ENCODE measurements at regions not wholly inside any gene's neighbourhood (a gene's known extent, or its start where the extent isn't known, plus 50 kb on each side); places are given as distances from the start of the nearest gene placed in this dataset.

GRCh38 chr11:45473341-45473895, 187.3 kb upstream of the SYT13 start:
- no peak overlapping the region for H3K4me3 Mint-ChIP-seq
- DNase-seq (no peak), ATAC-seq (replicated peaks in 1 of 2) (no peak)
- peaks cover 10% of the 10 kb centered on the region for H3K27me3 Mint-ChIP-seq (ENCODE audit: low read depth)
- no peaks in the 10 kb centered on the region for H3K9me3 Mint-ChIP-seq
- H3K4me1 Mint-ChIP-seq (ENCODE audit: low read depth) = no peaks in the 10 kb centered on the region
- H3K27ac Mint-ChIP-seq = no peak overlapping the region
- no peaks in the 10 kb centered on the region for H3K36me3 Mint-ChIP-seq (ENCODE audit: insufficient read depth in 2 of 2)

DNA sequence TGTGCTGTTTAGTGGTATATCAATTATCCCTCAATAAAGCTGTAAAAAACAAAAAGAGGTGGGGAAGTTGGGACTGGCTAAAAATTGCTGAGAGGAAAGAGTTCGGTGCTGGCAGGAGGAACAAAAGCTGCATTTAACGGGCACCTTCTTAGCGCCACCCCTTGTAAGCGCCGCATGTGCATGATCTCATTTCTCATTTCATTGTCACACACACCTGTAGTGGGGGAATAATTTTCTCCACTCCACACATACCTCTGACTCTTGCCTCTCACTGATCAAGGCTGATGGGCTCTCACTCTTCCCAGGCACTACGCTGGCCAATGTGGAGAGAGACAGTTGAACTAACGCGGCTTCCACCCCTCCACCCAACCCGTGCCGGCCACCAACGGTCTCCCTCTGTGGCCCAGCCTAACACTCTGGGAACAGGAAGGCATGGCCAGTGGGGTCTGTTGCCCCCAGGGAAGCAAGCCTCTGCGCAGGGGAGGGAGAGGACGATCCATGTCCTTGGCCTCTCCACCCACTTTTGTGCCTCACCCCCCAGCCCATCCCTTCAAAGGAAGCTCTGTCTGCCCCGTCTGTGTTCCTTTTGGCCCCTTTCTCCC, 186.7 kb upstream of the SYT13 start:
- peaks cover 8% of the 10 kb centered on the region for H3K27me3 Mint-ChIP-seq (ENCODE audit: low read depth)
- no peaks in the 10 kb centered on the region for H3K9me3 Mint-ChIP-seq
- H3K36me3 Mint-ChIP-seq (ENCODE audit: insufficient read depth in 2 of 2) = no peaks in the 10 kb centered on the region
- H3K27ac Mint-ChIP-seq = no peak overlapping the region
- DNase-seq (no peak), ATAC-seq (replicated peaks in 1 of 2) (no peak)
- H3K4me3 Mint-ChIP-seq = no peak overlapping the region
- H3K4me1 Mint-ChIP-seq (ENCODE audit: low read depth) = no peaks in the 10 kb centered on the region

GRCh38 chr11:45471266-45471665, 185.1 kb upstream of the SYT13 start:
- no peak overlapping the region for H3K27ac Mint-ChIP-seq
- DNase-seq = no peak
- H3K9me3 Mint-ChIP-seq = no peaks in the 10 kb centered on the region
- no peaks in the 10 kb centered on the region for H3K36me3 Mint-ChIP-seq (ENCODE audit: insufficient read depth in 2 of 2)
- no peak overlapping the region for H3K4me3 Mint-ChIP-seq
- H3K4me1 Mint-ChIP-seq (ENCODE audit: low read depth) = no peaks in the 10 kb centered on the region
- no peaks in the 10 kb centered on the region for H3K27me3 Mint-ChIP-seq (ENCODE audit: low read depth)
- ATAC-seq (replicated peaks in 1 of 2) = no peak

- no peak overlapping the region for H3K4me3 Mint-ChIP-seq
- H3K27me3 Mint-ChIP-seq (ENCODE audit: low read depth) = no peaks in the 10 kb centered on the region
- DNase-seq = no peak
- no peaks in the 10 kb centered on the region for H3K9me3 Mint-ChIP-seq
- ATAC-seq (replicated peaks in 1 of 2) = no peak
- no peaks in the 10 kb centered on the region for H3K4me1 Mint-ChIP-seq (ENCODE audit: low read depth)
- H3K27ac Mint-ChIP-seq = no peak overlapping the region
- H3K36me3 Mint-ChIP-seq (ENCODE audit: insufficient read depth in 2 of 2) = no peaks in the 10 kb centered on the region
Measured at GRCh38 chr11:45470794-45471167, 184.6 kb upstream of the SYT13 start.

- Mint-ChIP-seq H3K27me3 (ENCODE audit: low read depth) (no peaks in the 10 kb centered on the region), H3K27ac (no peak overlapping the region), H3K4me3 (no peak overlapping the region), H3K4me1 (ENCODE audit: low read depth) (no peaks in the 10 kb centered on the region), H3K36me3 (ENCODE audit: insufficient read depth in 2 of 2) (no peaks in the 10 kb centered on the region), H3K9me3 (no peaks in the 10 kb centered on the region)
- no peak for DNase-seq
- no peak for ATAC-seq (replicated peaks in 1 of 2)
Measured at GRCh38 chr11:45470151-45470793, 184.1 kb upstream of the SYT13 start.

GRCh38 chr11:45468267-45468856, 182.2 kb upstream of the SYT13 start:
- no peaks in the 10 kb centered on the region for H3K36me3 Mint-ChIP-seq (ENCODE audit: insufficient read depth in 2 of 2)
- H3K4me1 Mint-ChIP-seq (ENCODE audit: low read depth) = no peaks in the 10 kb centered on the region
- H3K27ac Mint-ChIP-seq = no peak overlapping the region
- no peak for ATAC-seq (replicated peaks in 1 of 2)
- DNase-seq = no peak
- H3K4me3 Mint-ChIP-seq = no peak overlapping the region
- no peaks in the 10 kb centered on the region for H3K9me3 Mint-ChIP-seq
- H3K27me3 Mint-ChIP-seq (ENCODE audit: low read depth) = no peaks in the 10 kb centered on the region

DNA sequence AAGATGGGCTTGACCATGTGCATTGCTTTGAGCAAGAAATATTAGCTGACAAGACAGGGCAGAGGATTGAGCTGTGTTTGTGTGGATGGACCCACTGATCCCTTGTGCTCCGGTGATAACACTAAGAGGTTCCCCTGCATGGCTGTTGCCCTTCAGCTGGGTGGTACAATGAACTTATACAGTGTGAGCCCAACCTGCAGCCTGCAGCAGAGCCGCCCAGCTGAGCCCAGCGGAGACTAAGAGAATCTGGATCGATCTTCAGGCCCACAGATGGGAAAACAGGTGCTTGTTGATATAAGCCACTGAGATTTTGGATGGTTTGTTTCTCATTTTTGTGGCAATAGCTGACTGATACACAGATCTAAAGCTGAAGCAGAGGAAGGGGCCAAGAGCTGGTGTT, 177.4 kb upstream of the SYT13 start:
- H3K4me1 Mint-ChIP-seq (ENCODE audit: low read depth) = no peaks in the 10 kb centered on the region
- no peak overlapping the region for H3K27ac Mint-ChIP-seq
- no peaks in the 10 kb centered on the region for H3K27me3 Mint-ChIP-seq (ENCODE audit: low read depth)
- H3K4me3 Mint-ChIP-seq = no peak overlapping the region
- no peak for DNase-seq
- no peaks in the 10 kb centered on the region for H3K9me3 Mint-ChIP-seq
- no peak for ATAC-seq (replicated peaks in 1 of 2)
- H3K36me3 Mint-ChIP-seq (ENCODE audit: insufficient read depth in 2 of 2) = no peaks in the 10 kb centered on the region

DNA sequence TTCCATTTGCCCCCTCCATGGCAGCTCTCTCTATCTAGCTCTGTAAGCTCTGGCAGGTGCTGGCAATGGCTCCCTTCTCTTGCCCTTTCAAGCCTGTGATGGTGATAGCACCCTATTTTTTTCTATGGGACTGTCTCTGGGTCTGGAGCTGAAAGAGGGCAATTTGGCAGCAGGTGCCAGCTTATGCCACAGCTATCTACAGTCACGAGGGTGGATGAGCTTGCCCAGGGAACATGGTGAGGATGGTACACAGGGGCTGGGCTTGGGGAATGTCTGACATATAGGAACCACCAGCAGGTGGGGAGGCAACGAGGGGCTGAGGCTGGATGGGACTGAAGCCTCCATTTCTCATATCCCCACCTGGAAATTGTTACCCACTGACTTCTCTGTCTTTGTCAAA, 175.4 kb upstream of the SYT13 start:
- H3K36me3 Mint-ChIP-seq (ENCODE audit: insufficient read depth in 2 of 2) = no peaks in the 10 kb centered on the region
- no peaks in the 10 kb centered on the region for H3K27me3 Mint-ChIP-seq (ENCODE audit: low read depth)
- no peak for ATAC-seq (replicated peaks in 1 of 2)
- no peak overlapping the region for H3K27ac Mint-ChIP-seq
- no peaks in the 10 kb centered on the region for H3K4me1 Mint-ChIP-seq (ENCODE audit: low read depth)
- no peak overlapping the region for H3K4me3 Mint-ChIP-seq
- H3K9me3 Mint-ChIP-seq = no peaks in the 10 kb centered on the region
- DNase-seq = no peak

GRCh38 chr11:45459491-45459890, 173.3 kb upstream of the SYT13 start:
- H3K4me3 Mint-ChIP-seq = no peak overlapping the region
- no peaks in the 10 kb centered on the region for H3K9me3 Mint-ChIP-seq
- H3K36me3 Mint-ChIP-seq (ENCODE audit: insufficient read depth in 2 of 2) = no peaks in the 10 kb centered on the region
- H3K27me3 Mint-ChIP-seq (ENCODE audit: low read depth) = peaks cover 13% of the 10 kb centered on the region
- H3K4me1 Mint-ChIP-seq (ENCODE audit: low read depth) = no peaks in the 10 kb centered on the region
- DNase-seq = no peak
- H3K27ac Mint-ChIP-seq = no peak overlapping the region
- no peak for ATAC-seq (replicated peaks in 1 of 2)

DNA sequence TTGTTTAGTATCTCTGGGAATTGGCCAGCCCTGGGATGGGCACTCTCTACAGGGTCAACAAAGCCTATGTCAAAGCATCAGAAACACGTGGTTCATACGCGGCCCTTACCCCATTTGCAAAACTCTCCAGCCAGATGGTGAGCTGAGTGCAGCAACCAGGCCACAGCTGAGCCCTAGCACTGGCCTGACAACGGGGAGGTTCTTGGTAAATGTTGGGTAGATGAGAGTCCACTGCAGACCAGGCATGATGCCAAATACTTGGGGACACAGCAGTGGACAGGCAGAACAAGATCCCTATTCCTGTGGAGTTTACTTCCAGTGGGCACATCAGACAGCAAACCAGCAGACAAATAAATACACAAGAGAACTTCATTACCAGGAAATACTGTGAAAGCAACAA, 172.1 kb upstream of the SYT13 start:
- no peak for DNase-seq
- H3K4me3 Mint-ChIP-seq = no peak overlapping the region
- peaks cover 13% of the 10 kb centered on the region for H3K27me3 Mint-ChIP-seq (ENCODE audit: low read depth)
- H3K27ac Mint-ChIP-seq = no peak overlapping the region
- no peaks in the 10 kb centered on the region for H3K4me1 Mint-ChIP-seq (ENCODE audit: low read depth)
- no peaks in the 10 kb centered on the region for H3K9me3 Mint-ChIP-seq
- ATAC-seq (replicated peaks in 1 of 2) = no peak
- H3K36me3 Mint-ChIP-seq (ENCODE audit: insufficient read depth in 2 of 2) = no peaks in the 10 kb centered on the region

GRCh38 chr11:45457649-45458048, 171.5 kb upstream of the SYT13 start:
- H3K4me3 Mint-ChIP-seq = no peak overlapping the region
- H3K27me3 Mint-ChIP-seq (ENCODE audit: low read depth) = peaks cover 13% of the 10 kb centered on the region
- H3K4me1 Mint-ChIP-seq (ENCODE audit: low read depth) = no peaks in the 10 kb centered on the region
- no peaks in the 10 kb centered on the region for H3K9me3 Mint-ChIP-seq
- ATAC-seq (replicated peaks in 1 of 2) (no peak), DNase-seq (no peak)
- no peak overlapping the region for H3K27ac Mint-ChIP-seq
- H3K36me3 Mint-ChIP-seq (ENCODE audit: insufficient read depth in 2 of 2) = no peaks in the 10 kb centered on the region

- H3K4me1 Mint-ChIP-seq (ENCODE audit: low read depth) = no peaks in the 10 kb centered on the region
- no peak for DNase-seq
- H3K27ac Mint-ChIP-seq = no peak overlapping the region
- no peaks in the 10 kb centered on the region for H3K36me3 Mint-ChIP-seq (ENCODE audit: insufficient read depth in 2 of 2)
- H3K27me3 Mint-ChIP-seq (ENCODE audit: low read depth) = peaks cover 13% of the 10 kb centered on the region
- no peaks in the 10 kb centered on the region for H3K9me3 Mint-ChIP-seq
- no peak overlapping the region for H3K4me3 Mint-ChIP-seq
- no peak for ATAC-seq (replicated peaks in 1 of 2)
Measured at GRCh38 chr11:45456686-45457085, 170.5 kb upstream of the SYT13 start.

- H3K4me3 Mint-ChIP-seq = no peak overlapping the region
- H3K4me1 Mint-ChIP-seq (ENCODE audit: low read depth) = no peaks in the 10 kb centered on the region
Measured at GRCh38 chr11:45455536-45455935, 169.4 kb upstream of the SYT13 start.

More at GRCh38 chr11:45455536-45455935, 169.4 kb upstream of the SYT13 start:
- ATAC-seq (replicated peaks in 1 of 2) (no peak), DNase-seq (no peak)
- H3K36me3 Mint-ChIP-seq (ENCODE audit: insufficient read depth in 2 of 2) = no peaks in the 10 kb centered on the region
- H3K9me3 Mint-ChIP-seq = no peaks in the 10 kb centered on the region
- H3K27ac Mint-ChIP-seq = no peak overlapping the region
- peaks cover 13% of the 10 kb centered on the region for H3K27me3 Mint-ChIP-seq (ENCODE audit: low read depth)

Measured in activated T-cell treated with anti-CD3 and anti-CD28 coated beads, Interleukin-2, amount 50 U/mL, for 72 hours (primary cell).